CD14-positive monocyte (primary cell): ENCODE measurements at regions not wholly inside any gene's neighbourhood (a gene's known extent, or its start where the extent isn't known, plus 50 kb on each side); places are given as distances from the start of the nearest gene placed in this dataset. TPM values are rescaled to one million over a fixed set of nuclear protein-coding genes. Genes with fewer than 3 reads are reported as not detected.

ENCODE experiments used
- DNase-seq, 3 donors: peaks; one replicate each; pipeline ENCODE4 v3.0.0-alpha.2; 2011 to 2022
- H2AFZ ChIP-seq: 2 replicates; pipeline ENCODE4 v1.6.0; 2012; ENCODE audit warnings: mild to moderate bottlenecking, low read depth, low read length, inconsistent platforms; ENCODE audit not compliant: insufficient read depth, poor library complexity, severe bottlenecking
- H3K27ac ChIP-seq, 2 donors: 1 replicate in 1 of 2; 2 replicates in 1 of 2; pipeline ENCODE4 v1.5.1; 2012 to 2013; ENCODE audit warnings: low read length in 2 of 2, control low read depth in 1 of 2, inconsistent platforms in 1 of 2, low read depth in 1 of 2, mild to moderate bottlenecking in 1 of 2
- H3K27me3 ChIP-seq, 2 donors: one replicate each; pipeline versions ENCODE4 v1.6.0 to v1.6.1; 2011 to 2013; ENCODE audit warnings: low read length in 2 of 2; ENCODE audit not compliant: control insufficient read depth in 2 of 2, insufficient read depth in 2 of 2
- H3K36me3 ChIP-seq, 2 donors: replicated peaks in 1 of 2; 1 replicate in 1 of 2; 2 replicates in 1 of 2; pipeline versions ENCODE4 v1.5.1 to v1.6.1; 2012 to 2013; ENCODE audit warnings: low read length in 2 of 2, control low read depth in 1 of 2, inconsistent platforms in 1 of 2, mild to moderate bottlenecking in 1 of 2; ENCODE audit not compliant: insufficient read depth in 2 of 2, control insufficient read depth in 1 of 2
- H3K4me1 ChIP-seq, 2 donors: 1 replicate in 1 of 2; 2 replicates in 1 of 2; pipeline versions ENCODE4 v1.5.1 to v1.6.1; 2012 to 2013; ENCODE audit warnings: low read length in 2 of 2, control low read depth in 1 of 2, inconsistent platforms in 1 of 2, mild to moderate bottlenecking in 1 of 2, moderate library complexity in 1 of 2; ENCODE audit not compliant: insufficient read depth in 2 of 2, control insufficient read depth in 1 of 2
- H3K4me2 ChIP-seq: replicated peaks from 2 replicates; pipeline ENCODE3; 2012; ENCODE audit warnings: low read length, moderate library complexity, mild to moderate bottlenecking; ENCODE audit not compliant: poor library complexity, severe bottlenecking; ENCODE audit errors: extremely low read depth
- H3K4me3 ChIP-seq, 3 experiments: fragments of 200-600 bp in 1 of 3; sonication (generic) in 1 of 3; replicated peaks in 1 of 3; 1 replicate in 2 of 3; 2 replicates in 1 of 3; pipeline ENCODE4 v1.5.1; 2011 to 2013; ENCODE audit warnings: low read length in 3 of 3, mild to moderate bottlenecking in 3 of 3, control low read depth in 2 of 3, low read depth in 2 of 3, inconsistent platforms in 1 of 3, moderate library complexity in 1 of 3
- H3K79me2 ChIP-seq: 2 replicates; pipeline ENCODE4 v1.6.0; 2012; ENCODE audit warnings: mild to moderate bottlenecking, control low read depth, inconsistent platforms, low read length, moderate library complexity; ENCODE audit not compliant: insufficient read depth
- H3K9ac ChIP-seq: 2 replicates; pipeline ENCODE4 v1.6.0; 2017; ENCODE audit warnings: low read length, mild to moderate bottlenecking; ENCODE audit not compliant: insufficient read depth, poor library complexity, severe bottlenecking
- H3K9me3 ChIP-seq, 2 donors: replicated peaks in 1 of 2; 1 replicate in 1 of 2; 2 replicates in 1 of 2; pipeline versions ENCODE4 v1.5.1 to v1.6.1; 2012 to 2013; ENCODE audit warnings: low read length in 2 of 2, control low read depth in 1 of 2; ENCODE audit not compliant: control insufficient read depth in 1 of 2, insufficient read depth in 1 of 2
- H4K20me1 ChIP-seq: 2 replicates; pipeline ENCODE4 v1.6.0; 2012; ENCODE audit warnings: mild to moderate bottlenecking, low read length, control low read depth, moderate library complexity; ENCODE audit not compliant: insufficient read depth
- H3K27ac Mint-ChIP-seq, 7 donors: one replicate each; pipeline ENCODE4 v1.8.0; 2020; ENCODE audit warnings: mild to moderate bottlenecking in 7 of 7, mixed read lengths in 7 of 7, moderate library complexity in 6 of 7, inconsistent platforms in 2 of 7
- H3K27me3 Mint-ChIP-seq, 3 donors: one replicate each; pipeline ENCODE4 v1.8.0; 2021 to 2022; ENCODE audit warnings: low read depth in 3 of 3, mild to moderate bottlenecking in 3 of 3, mixed read lengths in 3 of 3, moderate library complexity in 3 of 3, inconsistent platforms in 1 of 3
- H3K36me3 Mint-ChIP-seq, 2 donors: one replicate each; pipeline ENCODE4 v1.8.0; 2020; ENCODE audit warnings: mixed read lengths in 2 of 2, inconsistent platforms in 1 of 2, mild to moderate bottlenecking in 1 of 2
- H3K4me1 Mint-ChIP-seq: one replicate; pipeline ENCODE4 v1.8.0; 2020; ENCODE audit warnings: mild to moderate bottlenecking, mixed read lengths
- H3K4me3 Mint-ChIP-seq, 2 donors: one replicate each; pipeline ENCODE4 v1.8.0; 2020; ENCODE audit warnings: mild to moderate bottlenecking in 2 of 2, mixed read lengths in 2 of 2, moderate library complexity in 1 of 2
- H3K9me3 Mint-ChIP-seq, 7 donors: one replicate each; pipeline ENCODE4 v1.8.0; 2020 to 2022; ENCODE audit warnings: mixed read lengths in 7 of 7, mild to moderate bottlenecking in 6 of 7, moderate library complexity in 6 of 7, inconsistent platforms in 2 of 7
- CTCF ChIP-seq: fragments of 200-600 bp; IDR thresholded peaks from one replicate; pipeline ENCODE4 v1.8.0; 2022; ENCODE audit warnings: antibody characterized with exemption, mild to moderate bottlenecking
- WGBS: methylation state at CpG from one replicate; pipeline ENCODE4 v1.1.5; 2013; ENCODE audit warnings: missing lambda C conversion rate; ENCODE audit not compliant: insufficient coverage; 5-methylcytosine and 5-hydroxymethylcytosine counted together
- intact Hi-C, 2 donors: fragments of 100-400 bp; cut with micrococcal nuclease; formaldehyde crosslinking; loops; one replicate each; pipeline versions ENCODE4 v1.15.0 to v1.15.1; 2023
- small RNA-seq: library from RNA; depleted of rRNA; stranded (forward); fragments of <200 nt; gene quantifications from one replicate; pipeline ENCODE3, GENCODE V24; 2012; ENCODE audit warnings: low read depth; ENCODE audit not compliant: insufficient read length

DNA sequence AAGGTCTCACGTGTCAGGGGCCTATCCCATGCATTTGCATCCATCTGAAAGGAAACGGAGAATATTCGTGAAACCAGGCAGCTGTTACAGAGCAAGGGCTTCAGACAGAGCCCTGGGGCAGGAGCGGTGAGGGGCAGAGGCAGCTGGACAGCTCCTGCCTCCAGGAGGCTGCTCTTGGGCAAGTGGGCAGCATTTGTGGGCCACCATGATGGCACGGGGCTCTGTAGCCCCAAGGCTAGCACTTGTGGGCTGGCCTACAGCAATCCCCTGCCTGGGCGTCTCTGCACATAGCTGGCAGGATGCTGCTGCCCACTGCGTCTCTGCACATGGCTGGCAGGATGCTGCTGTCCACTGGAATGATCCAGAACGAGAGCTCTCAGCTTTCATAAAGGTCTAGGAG, 52.8 kb upstream of the PTMA start:
- H3K4me1 ChIP-seq = peaks cover 10 to 11% of the 10 kb centered on the region in 2 donors
- H3K36me3 ChIP-seq = no peaks in the 10 kb centered on the region
- no peaks in the 10 kb centered on the region for H3K79me2 ChIP-seq
- no peak overlapping the region for H2AFZ ChIP-seq
- TF ChIP-seq CTCF = no peak
- no peak overlapping the region for H3K4me2 ChIP-seq
- no peak overlapping the region for H3K9ac ChIP-seq
- no peak for DNase-seq
- no peaks in the 10 kb centered on the region for H3K36me3 Mint-ChIP-seq
- H3K4me3 Mint-ChIP-seq = no peak overlapping the region
- peaks cover 7% of the 10 kb centered on the region for H3K4me1 Mint-ChIP-seq
- intact Hi-C loops = loop anchor here in 1 of 2 donors (5.0 kb wide), 1 partner anchor 43 kb away; no protein-coding TSS in a partner anchor
- H3K27me3 ChIP-seq = no peaks in the 10 kb centered on the region
- WGBS = 96% methylated on average over 7 of the region's 8 CpGs
- no peaks in the 10 kb centered on the region for H3K9me3 ChIP-seq
- H3K27me3 Mint-ChIP-seq = peaks cover 0 to 3% (median 2%) of the 10 kb centered on the region in 3 donors
- peaks cover 0 to 2% (median 0%) of the 10 kb centered on the region in 7 donors for H3K9me3 Mint-ChIP-seq
- H3K27ac Mint-ChIP-seq = no peak overlapping the region
- no peak overlapping the region for H3K4me3 ChIP-seq
- H3K27ac ChIP-seq = no peak overlapping the region
- no peaks in the 10 kb centered on the region for H4K20me1 ChIP-seq

DNA sequence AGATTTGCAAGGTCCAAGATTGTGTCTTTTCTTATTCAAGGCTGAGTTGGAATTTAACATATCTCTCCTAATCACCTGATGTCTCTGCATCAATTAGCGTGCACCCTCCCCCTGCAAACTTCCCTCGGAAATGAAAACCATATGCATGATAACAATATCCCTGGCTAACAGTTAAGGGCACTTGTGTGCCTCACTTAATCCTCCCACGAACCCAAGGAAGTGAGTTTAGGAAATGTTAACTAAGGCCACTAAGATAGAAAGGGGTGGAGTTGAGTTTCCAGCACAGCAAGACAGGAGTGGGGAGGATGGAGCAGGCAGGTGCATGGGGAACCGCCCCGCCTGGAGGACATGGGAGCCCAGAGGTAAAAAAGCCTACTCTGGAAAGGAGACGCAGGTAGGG, 52.4 kb upstream of the PTMA start:
- Histone ChIP-seq H3K4me2 (no peak overlapping the region), H3K36me3 (no peaks in the 10 kb centered on the region), H3K79me2 (no peaks in the 10 kb centered on the region), H4K20me1 (no peaks in the 10 kb centered on the region), H2AFZ (no peak overlapping the region), H3K4me1 (peaks cover 10 to 11% of the 10 kb centered on the region in 2 donors), H3K27me3 (no peaks in the 10 kb centered on the region), H3K9me3 (no peaks in the 10 kb centered on the region), H3K4me3 (no peak overlapping the region), H3K9ac (no peak overlapping the region), H3K27ac (no peak overlapping the region)
- no peaks in the 10 kb centered on the region for H3K36me3 Mint-ChIP-seq
- peaks cover 7% of the 10 kb centered on the region for H3K4me1 Mint-ChIP-seq
- H3K27ac Mint-ChIP-seq = no peak overlapping the region
- DNase-seq = no peak
- TF ChIP-seq CTCF = no peak
- H3K9me3 Mint-ChIP-seq = peaks cover 0 to 2% (median 0%) of the 10 kb centered on the region in 7 donors
- H3K27me3 Mint-ChIP-seq = peaks cover 0 to 3% (median 3%) of the 10 kb centered on the region in 3 donors
- WGBS = no CpG with 5 or more reads among the region's 6 CpGs
- H3K4me3 Mint-ChIP-seq = peak overlapping the region in 1 of 2 donors; percentile 36
- intact Hi-C loops = loop anchor here in 1 of 2 donors (5.0 kb wide), 1 partner anchor 44 kb away; no protein-coding TSS in a partner anchor

Small RNAs in the stretch of these regions (small RNA-seq; reads per million reads assigned to genes)
- not detected for gene RN7SL499P
